ENCODE measurements at regions not wholly inside any gene's neighbourhood (a gene's known extent, or its start where the extent isn't known, plus 50 kb on each side); places are given as distances from the start of the nearest gene placed in this dataset.

DNA sequence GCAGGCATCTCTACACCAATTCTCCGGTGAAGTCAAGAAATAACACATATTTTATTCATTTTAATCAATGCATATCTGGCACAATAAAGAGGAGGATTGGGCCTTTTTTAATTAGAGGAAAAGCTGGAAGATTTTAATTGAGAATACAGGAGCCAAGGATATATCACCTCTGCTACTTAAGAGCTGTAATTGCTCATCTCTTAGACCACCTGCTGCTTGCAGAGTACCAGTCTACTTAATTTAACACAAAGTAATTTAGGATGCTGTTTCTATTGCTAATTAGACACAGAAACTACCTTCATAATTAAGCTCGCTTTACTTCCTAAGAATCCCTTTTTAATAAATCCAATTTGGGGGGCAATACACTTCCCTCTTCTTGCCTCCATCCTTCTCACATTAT lies 326.9 kb downstream of the TENT4A start:
- Mint-ChIP-seq H3K27me3 (no peaks in the 10 kb centered on the region), H3K9me3 (ENCODE audit: insufficient read depth) (peaks cover 5% of the 10 kb centered on the region), H3K4me3 (no peak overlapping the region), H3K4me1 (no peaks in the 10 kb centered on the region), H3K27ac (no peak overlapping the region)
- Histone ChIP-seq H3K36me3 (replicated peaks in 1 of 2; ENCODE audit: control extremely low read depth in 1 of 2, control insufficient read depth in 1 of 2, extremely low read depth in 1 of 2, insufficient read depth in 2 of 2, low read length in 1 of 2) (no peaks in the 10 kb centered on the region), H3K4me1 (ENCODE audit: control insufficient read depth in 2 of 2, insufficient read depth in 2 of 2, low read length in 2 of 2) (no peaks in the 10 kb centered on the region), H3K79me2 (ENCODE audit: control insufficient read depth, insufficient read depth, low read length) (no peaks in the 10 kb centered on the region), H4K20me1 (ENCODE audit: control insufficient read depth, insufficient read depth, low read length, poor library complexity, severe bottlenecking) (no peaks in the 10 kb centered on the region), H3K9me3 (ENCODE audit: control extremely low read depth in 1 of 3, control insufficient read depth in 2 of 3, insufficient read depth in 1 of 3, low read length in 2 of 3) (no peaks in the 10 kb centered on the region), H3K9ac (ENCODE audit: low read length) (no peak overlapping the region), H3K27ac (ENCODE audit: low read length in 2 of 2) (no peak overlapping the region), H3K27me3 (replicated peaks in 1 of 4; ENCODE audit: control extremely low read depth in 1 of 4, control insufficient read depth in 3 of 4, insufficient read depth in 4 of 4, low read length in 3 of 4) (no peaks in the 10 kb centered on the region), H2AFZ (ENCODE audit: insufficient read depth, low read depth, low read length, poor library complexity, severe bottlenecking) (no peak overlapping the region), H3K4me2 (replicated peaks; ENCODE audit: low read depth, low read length, poor library complexity, severe bottlenecking) (no peak overlapping the region), H3K4me3 (ENCODE audit: control extremely low read depth in 1 of 5, extremely low read depth in 1 of 5, insufficient read depth in 1 of 5, low read depth in 2 of 5, low read length in 4 of 5) (no peak overlapping the region)
- intact Hi-C loops (cut with micrococcal nuclease) = no loop called here
- CTCF ChIA-PET = no interaction called here
- WGBS (ENCODE audit: insufficient coverage) = no CpG with 5 or more reads among the region's 2 CpGs
- DNase-seq (no peak), ATAC-seq (ENCODE audit: low read depth) (no peak)
- TF ChIP-seq CTCF (IDR thresholded peaks at IDR 0.05) = no peak
- POLR2A ChIA-PET = no interaction called here

GRCh38 chr5:7043797-7044196 lies 330.6 kb downstream of the TENT4A start:
- no peaks in the 10 kb centered on the region for H3K9me3 Mint-ChIP-seq (ENCODE audit: insufficient read depth)
- CTCF ChIA-PET = no interaction called here

More at GRCh38 chr5:7043797-7044196, 330.6 kb downstream of the TENT4A start:
- no peak overlapping the region for H3K4me3 Mint-ChIP-seq
- H2AFZ ChIP-seq (ENCODE audit: insufficient read depth, low read depth, low read length, poor library complexity, severe bottlenecking) = no peak overlapping the region
- H3K4me3 ChIP-seq (ENCODE audit: control extremely low read depth in 1 of 5, extremely low read depth in 1 of 5, insufficient read depth in 1 of 5, low read depth in 2 of 5, low read length in 4 of 5) = no peak overlapping the region
- no peak overlapping the region for H3K27ac ChIP-seq (ENCODE audit: low read length in 2 of 2)
- no peak overlapping the region for H3K9ac ChIP-seq (ENCODE audit: low read length)
- H3K27ac Mint-ChIP-seq = no peak overlapping the region
- no peaks in the 10 kb centered on the region for H3K79me2 ChIP-seq (ENCODE audit: control insufficient read depth, insufficient read depth, low read length)
- POLR2A ChIA-PET = no interaction called here
- ATAC-seq (ENCODE audit: low read depth) = no peak
- no peaks in the 10 kb centered on the region for H4K20me1 ChIP-seq (ENCODE audit: control insufficient read depth, insufficient read depth, low read length, poor library complexity, severe bottlenecking)
- intact Hi-C loops (cut with micrococcal nuclease) = no loop called here
- H3K4me1 Mint-ChIP-seq = no peaks in the 10 kb centered on the region
- no peaks in the 10 kb centered on the region for H3K27me3 Mint-ChIP-seq
- TF ChIP-seq CTCF (IDR thresholded peaks at IDR 0.05) = no peak
- TF ChIP-seq EZH2 (IDR thresholded peaks at IDR 0.05; ENCODE audit: borderline replicate concordance, insufficient read depth, low read depth, low read length, poor library complexity, severe bottlenecking) = no peak
- 96% methylated on average over 4 of the region's 6 CpGs for WGBS (ENCODE audit: insufficient coverage)
- no peak for DNase-seq
- H3K4me1 ChIP-seq (ENCODE audit: control insufficient read depth in 2 of 2, insufficient read depth in 2 of 2, low read length in 2 of 2) = no peaks in the 10 kb centered on the region
- H3K4me2 ChIP-seq (replicated peaks; ENCODE audit: low read depth, low read length, poor library complexity, severe bottlenecking) = no peak overlapping the region
- H3K36me3 ChIP-seq (replicated peaks in 1 of 2; ENCODE audit: control extremely low read depth in 1 of 2, control insufficient read depth in 1 of 2, extremely low read depth in 1 of 2, insufficient read depth in 2 of 2, low read length in 1 of 2) = no peaks in the 10 kb centered on the region
- H3K27me3 ChIP-seq (replicated peaks in 1 of 4; ENCODE audit: control extremely low read depth in 1 of 4, control insufficient read depth in 3 of 4, insufficient read depth in 4 of 4, low read length in 3 of 4) = no peaks in the 10 kb centered on the region
- H3K9me3 ChIP-seq (ENCODE audit: control extremely low read depth in 1 of 3, control insufficient read depth in 2 of 3, insufficient read depth in 1 of 3, low read length in 2 of 3) = no peaks in the 10 kb centered on the region
